Stomach (tissue), 8 donors: ENCODE measurements at regions not wholly inside any gene's neighbourhood (a gene's known extent, or its start where the extent isn't known, plus 50 kb on each side); places are given as distances from the start of the nearest gene placed in this dataset.

Experiments
- DNase-seq, 2 donors: peaks; one replicate each; pipeline versions ENCODE4 v3.0.0 to v3.0.0-alpha.2; 2013 to 2019
- H3K27ac ChIP-seq, 5 donors: fragments of 200-600 bp in 4 of 5; sonication (generic) in 4 of 5; one replicate each; pipeline ENCODE4 v1.5.1; 2013 to 2019; ENCODE audit warnings: mild to moderate bottlenecking in 1 of 5, moderate library complexity in 1 of 5
- H3K27me3 ChIP-seq, 3 donors: fragments of 200-600 bp; sonication (generic); one replicate each; pipeline ENCODE4 v1.5.1; 2017 to 2019; ENCODE audit warnings: mixed run types in 1 of 3
- H3K36me3 ChIP-seq, 4 donors: fragments of 200-600 bp; sonication (generic); 1 replicate in 3 of 4; 2 replicates in 1 of 4; pipeline ENCODE4 v1.5.1; 2016 to 2019
- H3K4me1 ChIP-seq, 4 donors: fragments of 200-600 bp; sonication (generic); one replicate each; pipeline ENCODE4 v1.5.1; 2016 to 2019
- H3K4me3 ChIP-seq, 4 donors: fragments of 200-600 bp; sonication (generic) in 3 of 4; one replicate each; pipeline ENCODE4 v1.5.1; 2016 to 2019; ENCODE audit warnings: mild to moderate bottlenecking in 1 of 4
- H3K9me3 ChIP-seq, 4 donors: fragments of 200-600 bp; sonication (generic); one replicate each; pipeline ENCODE4 v1.5.1; 2016 to 2019
- EP300 ChIP-seq: sonication (generic); formaldehyde crosslinking; IDR thresholded peaks from one replicate; pipeline ENCODE4 v1.6.1; 2017; ENCODE audit warnings: antibody characterized with exemption
- POLR2A ChIP-seq, 4 donors: fragments of 450-650 bp; IDR thresholded peaks; one replicate each; pipeline ENCODE4 v1.6.1; 2016; ENCODE audit warnings: antibody characterized with exemption in 4 of 4, control low read depth in 2 of 4, mild to moderate bottlenecking in 1 of 4, moderate library complexity in 1 of 4
- POLR2AphosphoS5 ChIP-seq, 3 donors: sonication (generic); formaldehyde crosslinking; IDR thresholded peaks; one replicate each; pipeline ENCODE4 v1.6.1; 2016; ENCODE audit warnings: antibody characterized with exemption in 3 of 3
- WGBS, 5 donors: extraction: QIAGEN DNeasy Blood & Tissue Kit in 3 of 5; methylation state at CpG; one replicate each; pipeline versions ENCODE4 v1.1.5 to v1.1.7; 2013 to 2018; 5-methylcytosine and 5-hydroxymethylcytosine counted together
- intact Hi-C: fragments of 100-400 bp; cut with DNase I; formaldehyde crosslinking; loops from one replicate; pipeline ENCODE4 v1.15.1; 2023; ENCODE audit warnings: low total_unique reads
- TF ChIP-seq, protein P1 (sequence below), 7 experiments: fragments of 450-650 bp in 4 of 7; fragments of 200-600 bp in 3 of 7; sonication (generic) in 3 of 7; IDR thresholded peaks; one replicate each; pipeline ENCODE4 v1.5.1; 2016 to 2019; ENCODE audit warnings: antibody characterized with exemption in 7 of 7, control low read depth in 2 of 7, mild to moderate bottlenecking in 1 of 7
- donor health status: healthy with polysubstance abuse.
- donor health status: Bipolar disorder and iron deficiency.
- donor health status: healthy.

DNA sequence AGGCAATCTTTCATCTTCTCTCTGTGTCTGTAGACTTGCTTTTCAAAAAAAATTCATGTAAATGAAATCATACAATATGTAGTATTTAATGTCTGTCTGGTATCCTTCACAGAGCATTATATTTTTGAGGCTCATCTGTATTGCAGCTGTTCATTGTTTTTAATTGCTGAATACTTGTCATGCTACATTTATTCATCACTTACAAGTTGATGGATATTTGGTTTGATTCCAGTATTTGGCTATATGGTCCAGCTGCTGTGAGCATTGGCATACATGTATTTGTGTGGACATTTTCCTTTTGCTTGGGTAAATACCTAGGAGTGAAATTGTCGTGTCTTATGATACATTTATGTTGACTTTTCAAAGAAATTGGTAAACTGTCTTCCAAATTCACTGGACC, 441.4 kb downstream of the DCDC2C start:
- TF ChIP-seq EP300 (no peak), POLR2AphosphoS5 (IDR thresholded peaks at IDR 0.05) (no peak), POLR2A (IDR thresholded peaks at IDR 0.05) (no peak)
- TF ChIP-seq, protein P1, sequence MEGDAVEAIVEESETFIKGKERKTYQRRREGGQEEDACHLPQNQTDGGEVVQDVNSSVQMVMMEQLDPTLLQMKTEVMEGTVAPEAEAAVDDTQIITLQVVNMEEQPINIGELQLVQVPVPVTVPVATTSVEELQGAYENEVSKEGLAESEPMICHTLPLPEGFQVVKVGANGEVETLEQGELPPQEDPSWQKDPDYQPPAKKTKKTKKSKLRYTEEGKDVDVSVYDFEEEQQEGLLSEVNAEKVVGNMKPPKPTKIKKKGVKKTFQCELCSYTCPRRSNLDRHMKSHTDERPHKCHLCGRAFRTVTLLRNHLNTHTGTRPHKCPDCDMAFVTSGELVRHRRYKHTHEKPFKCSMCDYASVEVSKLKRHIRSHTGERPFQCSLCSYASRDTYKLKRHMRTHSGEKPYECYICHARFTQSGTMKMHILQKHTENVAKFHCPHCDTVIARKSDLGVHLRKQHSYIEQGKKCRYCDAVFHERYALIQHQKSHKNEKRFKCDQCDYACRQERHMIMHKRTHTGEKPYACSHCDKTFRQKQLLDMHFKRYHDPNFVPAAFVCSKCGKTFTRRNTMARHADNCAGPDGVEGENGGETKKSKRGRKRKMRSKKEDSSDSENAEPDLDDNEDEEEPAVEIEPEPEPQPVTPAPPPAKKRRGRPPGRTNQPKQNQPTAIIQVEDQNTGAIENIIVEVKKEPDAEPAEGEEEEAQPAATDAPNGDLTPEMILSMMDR (IDR thresholded peaks at IDR 0.05) = no peak
- no peaks in the 10 kb centered on the region for H3K4me1 ChIP-seq
- no peak overlapping the region for H3K27ac ChIP-seq
- no peak for DNase-seq
- no peaks in the 10 kb centered on the region for H3K27me3 ChIP-seq
- 40 to 67% (median 57%) methylated on average over 1 of the region's 1 CpG for WGBS, 5 donors
- no peaks in the 10 kb centered on the region for H3K36me3 ChIP-seq
- intact Hi-C loops = no loop called here
- H3K4me3 ChIP-seq = no peak overlapping the region
- peaks cover 0 to 25% (median 9%) of the 10 kb centered on the region in 4 donors for H3K9me3 ChIP-seq

DNA sequence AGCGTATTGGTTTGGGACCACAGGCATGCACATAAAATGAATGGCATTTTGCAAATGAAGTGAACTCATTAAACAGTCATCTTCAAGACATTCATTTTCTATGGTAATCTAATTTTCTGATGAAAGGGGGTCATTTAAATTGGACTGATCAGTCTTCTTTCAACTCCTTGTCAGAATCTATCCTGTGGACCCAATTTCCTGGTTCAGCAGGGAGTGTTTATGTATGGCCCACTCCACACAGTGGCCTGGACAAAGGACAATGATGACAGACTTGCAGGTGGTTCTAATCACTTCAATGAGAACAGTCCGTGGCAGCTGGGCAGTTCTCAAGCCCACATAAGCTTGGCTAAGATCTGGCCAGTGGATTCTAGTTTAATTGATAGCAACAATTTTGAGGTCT, 448.1 kb downstream of the DCDC2C start:
- Histone ChIP-seq H3K27me3 (no peaks in the 10 kb centered on the region), H3K4me1 (no peaks in the 10 kb centered on the region), H3K4me3 (no peak overlapping the region), H3K27ac (no peak overlapping the region), H3K9me3 (peaks cover 0 to 16% (median 3%) of the 10 kb centered on the region in 4 donors), H3K36me3 (no peaks in the 10 kb centered on the region)
- intact Hi-C loops = no loop called here
- WGBS, 5 donors = 61 to 73% (median 71%) methylated on average over 2 of the region's 2 CpGs
- DNase-seq = no peak
- no peak for TF ChIP-seq POLR2AphosphoS5 (IDR thresholded peaks at IDR 0.05)
- no peak for TF ChIP-seq EP300
- TF ChIP-seq, protein P1 (IDR thresholded peaks at IDR 0.05) = no peak
- no peak for TF ChIP-seq POLR2A (IDR thresholded peaks at IDR 0.05)

DNA sequence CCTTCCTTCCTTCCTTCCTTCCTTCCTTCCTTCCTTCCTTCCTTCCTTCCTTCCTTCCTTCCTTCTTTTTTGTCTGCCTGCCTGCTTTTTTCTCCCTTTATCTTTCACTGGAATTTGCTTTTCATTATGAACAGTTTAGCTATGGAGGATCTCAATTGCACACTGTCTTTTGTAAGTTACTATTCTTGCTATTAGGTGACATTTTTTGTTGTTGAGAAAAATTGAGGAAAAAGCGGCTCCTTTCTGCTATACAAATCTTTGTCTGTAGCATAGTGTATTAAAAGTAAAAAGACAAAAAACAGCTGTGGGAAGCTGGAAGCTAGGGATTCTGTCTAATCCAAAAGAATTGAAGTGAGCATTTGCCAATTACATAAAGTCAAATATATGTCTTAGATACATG, 448.7 kb downstream of the DCDC2C start:
- H3K36me3 ChIP-seq = no peaks in the 10 kb centered on the region
- H3K27ac ChIP-seq = no peak overlapping the region
- WGBS, 5 donors = 76 to 90% (median 86%) methylated on average over 1 of the region's 1 CpG
- no peak for DNase-seq
- H3K4me1 ChIP-seq = no peaks in the 10 kb centered on the region
- TF ChIP-seq EP300 = no peak
- TF ChIP-seq, protein P1 (IDR thresholded peaks at IDR 0.05) = no peak
- no peak for TF ChIP-seq POLR2A (IDR thresholded peaks at IDR 0.05)
- TF ChIP-seq POLR2AphosphoS5 (IDR thresholded peaks at IDR 0.05) = no peak
- no peak overlapping the region for H3K4me3 ChIP-seq
- no peaks in the 10 kb centered on the region for H3K27me3 ChIP-seq
- H3K9me3 ChIP-seq = peaks cover 0 to 20% (median 5%) of the 10 kb centered on the region in 4 donors
- intact Hi-C loops = no loop called here

DNA sequence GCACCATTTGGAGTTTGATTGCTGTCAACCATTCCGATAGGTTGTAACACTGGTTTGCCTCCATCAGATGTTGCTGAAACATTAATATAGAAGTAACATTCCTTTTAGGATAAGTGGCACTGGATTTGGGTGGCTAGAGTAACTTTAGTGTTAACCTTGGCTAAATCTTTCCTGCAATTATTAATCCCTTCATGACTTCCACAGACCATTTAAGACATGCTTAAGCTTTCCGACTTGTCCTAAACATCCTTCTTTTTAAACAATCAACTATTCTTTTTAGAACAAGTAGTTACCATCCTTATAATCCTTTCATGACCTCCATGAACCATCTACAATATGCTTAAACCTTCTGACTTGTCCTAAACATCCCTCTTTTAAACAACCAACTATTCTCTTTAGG, 465.5 kb downstream of the DCDC2C start:
- no peak overlapping the region for H3K4me3 ChIP-seq
- no peaks in the 10 kb centered on the region for H3K27me3 ChIP-seq
- DNase-seq = no peak
- no peak overlapping the region for H3K27ac ChIP-seq
- peaks cover 0 to 50% (median 18%) of the 10 kb centered on the region in 4 donors for H3K9me3 ChIP-seq
- no peaks in the 10 kb centered on the region for H3K4me1 ChIP-seq
- 65 to 88% (median 87%) methylated on average over 2 of the region's 2 CpGs for WGBS, 5 donors
- TF ChIP-seq POLR2AphosphoS5 (IDR thresholded peaks at IDR 0.05) = no peak
- TF ChIP-seq, protein P1 (IDR thresholded peaks at IDR 0.05) = no peak
- TF ChIP-seq EP300 = no peak
- TF ChIP-seq POLR2A (IDR thresholded peaks at IDR 0.05) = no peak
- intact Hi-C loops = no loop called here
- H3K36me3 ChIP-seq = no peaks in the 10 kb centered on the region
